GM21576 (cell line): ENCODE measurements at regions not wholly inside any gene's neighbourhood (a gene's known extent, or its start where the extent isn't known, plus 50 kb on each side); places are given as distances from the start of the nearest gene placed in this dataset.

ENCODE experiments used
- ATAC-seq: cut with Tn5 transposase; IDR thresholded peaks from one replicate; pipeline ENCODE4 v1.9.1; 2021; ENCODE audit warnings: mild to moderate bottlenecking, moderate library complexity; ENCODE audit not compliant: unreplicated experiment

- ATAC-seq = no peak
Observed at GRCh38 chr13:59182241-59182640, 981.5 kb downstream of the DIAPH3 start.

DNA sequence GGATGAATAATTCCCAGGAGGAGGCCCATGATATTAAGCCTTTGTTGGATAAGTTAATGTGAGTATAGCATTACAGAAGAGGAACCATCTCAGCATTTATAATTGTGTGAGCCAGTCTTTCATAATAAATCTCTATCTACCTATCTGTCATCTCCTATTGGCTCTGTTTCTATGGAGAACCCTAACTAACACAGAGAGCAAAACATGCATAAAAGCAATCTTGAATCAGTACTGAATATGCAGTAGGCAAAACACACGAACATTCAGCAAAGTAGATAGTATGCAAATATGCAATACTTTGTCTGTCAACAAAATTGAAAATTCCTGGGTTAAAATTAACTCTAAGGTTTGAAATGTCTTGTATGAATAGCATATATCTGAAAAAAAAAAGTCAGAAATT is 966.3 kb downstream of the DIAPH3 start:
- no peak for ATAC-seq

- no peak for ATAC-seq
Observed at GRCh38 chr13:59201841-59202240, 961.9 kb downstream of the DIAPH3 start.

- no peak for ATAC-seq
Observed at GRCh38 chr13:59203855-59204254, 959.9 kb downstream of the DIAPH3 start.

DNA sequence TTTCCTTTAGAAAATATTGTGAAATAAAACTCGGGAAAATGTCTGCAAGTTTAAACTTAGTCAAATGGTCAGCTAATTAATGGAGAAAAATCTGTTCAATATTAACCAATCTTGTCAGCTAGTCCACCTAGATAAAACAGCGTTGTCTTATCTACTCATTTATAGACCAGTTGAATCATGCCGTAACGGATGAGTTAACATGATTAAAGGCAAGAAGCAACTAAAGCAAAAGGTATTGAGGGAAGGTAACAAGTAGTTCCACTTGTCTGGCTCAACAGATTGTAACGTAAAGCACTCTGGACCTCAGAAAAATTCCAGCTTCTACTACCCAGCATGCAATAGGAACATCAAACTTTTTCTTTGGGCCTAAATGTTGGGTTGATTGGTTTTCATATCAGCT is 958.2 kb downstream of the DIAPH3 start:
- no peak for ATAC-seq

- ATAC-seq = no peak
Observed at GRCh38 chr13:59208405-59209195, 955.1 kb downstream of the DIAPH3 start.

GRCh38 chr13:59210543-59210942 is 953.2 kb downstream of the DIAPH3 start:
- ATAC-seq = no peak

DNA sequence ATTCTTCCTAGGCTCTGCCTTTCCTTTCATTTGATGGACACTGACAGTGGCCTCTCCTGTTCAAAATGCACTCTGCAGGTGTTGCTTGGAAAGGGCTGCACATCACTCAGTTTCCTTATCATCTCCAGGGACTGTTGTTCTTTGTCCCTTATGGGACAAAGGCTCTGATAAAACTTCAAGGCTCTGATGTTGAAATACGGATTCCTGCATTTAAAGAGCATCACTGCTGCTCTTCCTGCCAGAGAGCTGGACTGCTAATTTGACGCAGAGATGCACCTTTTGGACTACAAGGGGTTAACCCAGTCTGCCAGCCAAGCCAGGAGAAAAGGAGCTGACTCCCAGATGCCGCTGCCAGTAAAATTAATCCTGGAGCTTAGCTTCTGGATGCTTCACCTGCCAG is 952.1 kb downstream of the DIAPH3 start:
- ATAC-seq = no peak

- ATAC-seq = no peak
Observed at GRCh38 chr13:59229401-59229800, 934.3 kb downstream of the DIAPH3 start.

DNA sequence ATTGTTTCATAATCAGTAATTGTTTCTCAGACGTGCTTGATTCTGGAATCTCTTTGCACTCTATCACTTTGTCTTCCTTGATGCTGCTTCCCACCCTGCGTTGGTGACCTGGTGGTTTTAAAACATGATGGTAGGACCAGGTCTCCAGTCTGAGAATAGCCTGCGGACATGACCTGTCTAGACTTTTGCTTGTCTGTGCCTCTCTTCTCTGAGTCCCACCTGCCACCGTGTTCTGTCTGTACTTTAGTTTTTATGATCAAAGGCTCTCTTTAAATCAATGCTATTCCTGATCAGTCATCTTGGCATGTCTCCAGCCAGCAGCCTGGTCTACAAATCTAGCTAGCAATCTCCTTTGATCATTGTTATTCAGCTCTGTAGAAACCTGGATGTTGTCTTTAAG is 933.9 kb downstream of the DIAPH3 start:
- ATAC-seq = no peak

GRCh38 chr13:59230484-59231264 is 933.1 kb downstream of the DIAPH3 start:
- ATAC-seq = no peak

DNA sequence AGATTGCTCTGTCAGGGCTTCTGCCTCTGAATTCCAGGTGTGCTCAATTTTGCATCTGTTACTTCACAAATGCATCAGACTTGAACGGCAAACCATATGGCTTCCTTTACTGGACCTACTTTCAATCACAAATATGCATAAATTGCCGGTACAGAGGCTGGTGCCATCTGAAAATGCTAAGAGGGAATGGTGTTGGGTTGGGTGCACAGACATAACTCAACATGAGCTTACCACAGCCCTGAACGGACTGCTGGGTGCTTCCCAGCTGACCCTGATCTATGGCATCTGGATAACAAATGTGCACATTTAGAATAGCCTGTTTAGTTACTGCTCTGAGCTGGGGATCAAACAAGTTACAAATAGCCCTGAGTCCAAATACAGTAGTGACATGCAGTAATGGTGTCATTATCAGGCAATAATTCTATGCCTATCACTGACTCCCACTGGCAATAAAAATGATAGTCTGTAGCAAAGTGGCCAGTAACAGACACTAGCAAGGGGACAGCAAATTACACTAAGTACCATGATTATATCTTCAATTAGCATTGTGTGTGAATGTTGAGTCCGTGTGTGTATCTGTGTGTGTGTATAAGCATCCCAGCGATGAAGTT is 927.3 kb downstream of the DIAPH3 start:
- no peak for ATAC-seq

- ATAC-seq = no peak
Observed at GRCh38 chr13:59236944-59237343, 926.8 kb downstream of the DIAPH3 start.

DNA sequence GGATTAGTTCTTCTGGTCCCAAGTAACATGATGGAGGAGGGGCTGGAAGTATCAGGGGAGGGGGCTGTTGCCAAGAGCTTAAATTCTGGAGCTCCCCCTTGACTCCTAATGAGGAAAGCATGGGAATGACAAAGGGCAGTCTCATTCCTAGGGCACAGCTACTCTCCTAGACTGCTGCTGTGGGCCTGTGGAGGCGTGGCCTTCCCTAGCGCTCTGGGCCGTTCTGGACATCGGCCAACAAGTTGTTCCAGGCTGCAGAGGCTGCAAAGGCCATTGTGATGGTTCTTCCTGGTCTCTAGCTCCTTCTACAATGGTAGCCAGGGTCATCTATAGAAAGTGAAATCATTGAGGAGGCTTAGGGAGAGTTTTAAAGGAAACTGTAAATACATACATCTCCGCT is 916.6 kb downstream of the DIAPH3 start:
- ATAC-seq = no peak

- ATAC-seq = no peak
Observed at GRCh38 chr13:59250336-59251189, 913.2 kb downstream of the DIAPH3 start.

DNA sequence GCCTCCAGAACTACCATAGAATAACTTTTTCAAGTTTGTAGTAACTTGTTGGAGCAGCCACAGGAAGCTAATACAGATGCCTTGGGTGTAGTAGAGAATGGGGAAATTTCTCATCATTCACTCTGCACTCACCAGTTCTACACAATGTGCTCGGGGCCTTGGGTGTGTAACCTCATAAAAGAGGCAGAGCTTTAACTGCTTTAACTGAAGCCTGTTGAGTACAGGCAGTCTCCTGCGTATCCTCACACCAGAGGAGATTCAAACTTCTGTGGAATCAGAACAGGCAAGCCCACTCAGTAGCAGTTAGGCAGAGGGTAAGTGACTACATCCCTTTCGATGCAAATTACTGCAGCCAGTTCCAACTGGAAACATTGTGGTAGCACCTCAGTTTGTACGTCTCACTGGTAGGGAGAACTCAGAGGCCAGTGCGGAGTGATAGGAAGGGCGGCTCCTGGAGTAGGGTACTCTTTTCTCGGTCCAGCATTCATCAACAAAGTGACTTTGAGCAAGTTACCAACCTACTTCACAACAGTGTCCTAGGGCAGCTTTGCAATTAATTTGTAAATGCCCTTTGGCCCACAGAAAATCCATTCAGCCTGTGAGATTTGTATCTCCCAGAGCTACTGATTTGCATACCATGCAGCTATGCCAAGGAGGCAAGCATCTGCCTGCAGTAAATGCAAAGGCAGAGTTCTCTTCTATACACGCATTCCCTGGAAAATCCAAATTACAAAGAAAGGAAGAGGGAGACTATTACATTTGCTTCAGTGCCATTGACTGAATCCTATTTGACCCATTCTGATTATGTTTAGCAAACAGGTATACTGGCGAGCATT is 904.3 kb downstream of the DIAPH3 start:
- no peak for ATAC-seq

GRCh38 chr13:59261928-59262488 is 901.7 kb downstream of the DIAPH3 start:
- ATAC-seq = no peak

- no peak for ATAC-seq
Observed at GRCh38 chr13:59263531-59263930, 900.2 kb downstream of the DIAPH3 start.

- no peak for ATAC-seq
Observed at GRCh38 chr13:59266478-59267063, 897.2 kb downstream of the DIAPH3 start.
